ENCODE measurements at regions not wholly inside any gene's neighbourhood (a gene's known extent, or its start where the extent isn't known, plus 50 kb on each side); places are given as distances from the start of the nearest gene placed in this dataset.

DNA sequence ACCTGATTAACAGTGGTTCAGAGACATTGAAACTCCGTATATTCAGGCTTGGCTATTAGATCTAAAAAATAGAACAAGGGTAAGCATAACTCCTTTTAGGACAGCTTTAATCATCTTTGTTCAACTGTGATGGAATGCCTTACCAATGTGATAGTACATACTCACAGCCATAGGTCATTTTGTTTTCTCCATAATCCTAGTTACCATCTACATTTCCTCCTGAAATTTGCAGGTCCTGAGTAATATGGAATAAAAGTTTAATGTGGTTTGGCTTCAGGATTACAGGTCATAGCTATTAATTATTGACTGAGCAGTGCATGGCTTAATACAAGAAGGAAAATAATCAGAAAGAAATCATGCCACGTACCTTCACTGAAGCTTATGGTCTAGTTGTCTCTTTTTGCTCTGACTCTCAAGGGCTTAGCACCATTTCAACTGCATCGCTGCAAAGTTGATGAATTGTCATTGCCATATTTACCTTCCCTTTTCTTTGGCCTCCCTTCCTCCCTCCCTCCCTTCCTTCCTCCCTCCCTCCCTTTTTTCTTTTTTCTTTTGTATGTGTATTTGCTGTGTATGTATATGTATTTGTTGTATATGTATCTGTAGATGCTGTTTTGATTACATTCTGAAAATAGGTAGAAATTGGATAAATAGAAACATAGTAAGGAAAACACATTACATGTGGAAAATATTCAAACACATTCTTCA, 250.9 kb upstream of the ZNF608 start:
- in situ Hi-C loops (cut with MboI; ENCODE audit: low sequenced_read_pairs): no loop called here

DNA sequence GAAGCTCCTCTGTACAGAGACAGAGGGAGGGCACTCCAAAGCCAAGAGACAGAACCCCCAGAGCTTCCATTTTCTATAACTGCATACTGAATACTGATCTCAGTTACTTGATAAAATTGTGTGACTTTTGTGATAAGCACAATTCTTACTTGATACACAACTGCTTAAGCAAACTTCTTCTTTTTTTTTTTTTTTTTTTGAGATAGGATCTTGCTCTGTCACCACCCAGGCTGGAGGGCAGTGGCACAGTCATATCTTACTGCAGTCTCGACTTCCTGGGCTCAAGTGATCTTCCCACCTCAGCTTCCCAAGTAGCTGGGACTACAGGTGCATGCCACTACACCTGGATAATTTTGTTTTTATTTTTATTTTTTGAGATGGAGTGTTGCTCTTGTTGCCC, 252.1 kb upstream of the ZNF608 start:
- in situ Hi-C loops (cut with MboI; ENCODE audit: low sequenced_read_pairs): no loop called here

DNA sequence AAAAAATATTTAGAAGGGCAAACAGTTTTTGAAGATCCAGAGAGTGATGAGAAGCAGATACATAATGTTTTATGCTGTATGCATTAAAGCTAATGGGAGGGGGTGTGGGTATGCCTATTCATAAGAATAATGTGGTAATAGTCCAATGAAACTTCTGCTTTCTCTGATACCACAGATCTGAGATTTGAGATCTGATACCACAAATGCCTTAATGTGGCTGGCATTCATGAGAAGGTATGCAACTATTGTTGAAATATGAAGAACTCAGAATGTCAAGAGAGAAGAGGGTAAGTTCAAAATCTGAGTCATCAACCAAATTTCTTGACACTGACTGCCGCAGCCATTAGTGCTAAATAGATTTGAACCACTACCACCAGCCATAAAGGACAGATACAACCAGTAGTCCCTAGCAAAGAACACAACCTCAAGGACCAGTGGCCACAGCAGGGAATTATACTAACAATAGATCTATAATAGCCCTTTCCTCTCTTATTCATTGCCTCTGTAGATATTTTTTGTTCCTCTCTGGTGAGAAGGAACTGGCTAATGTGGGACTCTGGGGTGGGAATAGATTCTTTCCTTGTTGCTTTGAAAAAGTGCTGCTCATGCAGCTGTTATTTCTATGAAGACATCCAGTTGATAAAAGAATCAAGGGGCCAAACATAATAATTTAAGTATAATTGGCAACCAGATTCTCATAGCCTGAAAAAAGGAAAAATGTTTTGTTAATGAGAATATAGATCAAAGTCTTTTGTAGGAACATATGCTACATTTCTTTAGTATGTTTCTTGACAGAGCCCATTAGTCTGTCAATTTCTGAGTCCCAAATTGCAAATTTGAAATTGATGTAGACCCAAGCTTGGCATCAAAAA, 256.5 kb upstream of the ZNF608 start:
- in situ Hi-C loops (cut with MboI; ENCODE audit: low sequenced_read_pairs): no loop called here

DNA sequence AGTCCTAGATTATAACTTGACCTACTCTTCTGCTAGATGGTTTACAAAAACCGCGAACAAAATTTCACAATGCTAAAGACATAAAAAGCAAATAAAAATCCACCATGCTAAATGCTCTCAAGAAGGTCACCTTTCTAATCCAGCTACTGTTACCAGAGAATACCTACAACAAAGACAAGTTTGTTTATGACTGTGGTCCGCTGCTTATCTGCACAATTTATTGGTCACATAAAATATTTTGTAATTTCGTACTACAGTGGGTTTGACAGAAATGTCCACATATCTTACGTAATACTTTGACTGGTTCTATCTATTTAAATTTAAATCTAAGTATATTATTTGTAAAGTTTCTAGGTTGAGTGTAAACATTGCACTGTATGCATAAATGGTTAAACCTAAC, 257.6 kb upstream of the ZNF608 start:
- in situ Hi-C loops (cut with MboI; ENCODE audit: low sequenced_read_pairs): no loop called here

DNA sequence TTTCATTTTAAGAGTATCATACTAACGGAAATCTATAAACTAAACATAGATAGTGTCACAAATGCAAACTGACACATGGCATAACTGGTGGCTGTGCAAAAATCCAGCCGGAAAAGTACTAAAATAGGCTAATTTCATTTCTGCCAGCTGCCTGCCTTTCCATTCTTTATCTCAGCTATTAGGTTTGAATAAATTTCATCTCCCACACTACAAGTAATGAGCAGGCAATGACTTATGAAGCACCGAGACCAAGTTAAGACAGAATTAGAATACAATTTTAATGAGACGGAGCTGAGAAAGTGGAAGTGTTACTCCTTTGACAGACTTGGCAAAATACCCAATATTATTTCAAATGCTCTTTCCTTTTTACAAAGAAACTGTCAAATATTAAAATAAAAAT, 258.8 kb upstream of the ZNF608 start:
- in situ Hi-C loops (cut with MboI; ENCODE audit: low sequenced_read_pairs): no loop called here

DNA sequence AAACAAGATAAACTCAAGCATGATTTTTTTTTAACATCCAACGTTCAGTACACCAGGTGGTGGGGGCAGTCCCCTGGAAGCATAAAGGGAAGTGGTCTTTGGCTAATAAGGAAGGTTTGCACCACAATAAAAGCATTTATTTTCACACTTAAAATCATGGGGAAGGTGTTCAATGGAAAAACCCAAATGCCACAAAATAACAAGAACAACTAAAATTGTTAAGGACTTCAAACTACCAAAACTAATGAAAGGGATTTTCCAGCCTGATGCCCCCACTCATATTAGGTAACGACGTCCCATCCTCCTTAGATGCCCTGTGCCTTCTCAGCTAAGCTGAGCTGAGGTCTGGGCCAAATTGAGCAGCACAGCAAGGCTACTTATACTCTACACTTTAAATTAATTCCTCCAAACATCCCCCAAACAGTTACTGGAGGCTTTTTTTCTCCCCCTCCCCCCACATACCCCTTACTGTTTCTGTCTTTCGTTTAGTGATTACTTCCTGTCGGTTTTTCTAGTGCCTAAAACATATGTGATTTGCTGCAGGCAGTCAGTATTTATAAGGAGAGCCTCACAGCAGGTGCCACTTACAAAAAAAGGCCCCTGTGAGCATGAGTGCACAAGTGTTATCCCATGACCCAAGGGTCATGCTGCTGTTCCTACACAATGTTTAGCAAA, 259.7 kb upstream of the ZNF608 start:
- in situ Hi-C loops (cut with MboI; ENCODE audit: low sequenced_read_pairs): no loop called here

DNA sequence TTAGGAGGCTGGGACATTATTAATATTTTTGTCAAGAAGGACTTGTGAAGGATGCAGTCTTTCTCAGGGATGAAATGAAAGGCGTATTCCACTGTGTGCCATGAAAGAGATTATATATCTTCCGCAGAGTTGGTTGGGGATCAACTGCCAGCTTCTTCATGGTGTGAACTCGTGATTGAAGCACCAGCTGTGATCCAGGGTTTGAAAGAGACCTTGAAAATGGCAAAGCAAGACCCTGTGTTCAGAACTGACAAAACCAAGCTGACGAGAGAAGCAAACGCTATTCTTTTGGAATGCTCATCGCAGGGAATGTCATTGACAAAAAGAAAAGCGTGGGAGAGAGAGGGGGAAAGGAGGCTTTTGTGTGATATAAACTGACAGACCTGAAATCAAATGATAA, 263.9 kb upstream of the ZNF608 start:
- in situ Hi-C loops (cut with MboI; ENCODE audit: low sequenced_read_pairs): no loop called here

DNA sequence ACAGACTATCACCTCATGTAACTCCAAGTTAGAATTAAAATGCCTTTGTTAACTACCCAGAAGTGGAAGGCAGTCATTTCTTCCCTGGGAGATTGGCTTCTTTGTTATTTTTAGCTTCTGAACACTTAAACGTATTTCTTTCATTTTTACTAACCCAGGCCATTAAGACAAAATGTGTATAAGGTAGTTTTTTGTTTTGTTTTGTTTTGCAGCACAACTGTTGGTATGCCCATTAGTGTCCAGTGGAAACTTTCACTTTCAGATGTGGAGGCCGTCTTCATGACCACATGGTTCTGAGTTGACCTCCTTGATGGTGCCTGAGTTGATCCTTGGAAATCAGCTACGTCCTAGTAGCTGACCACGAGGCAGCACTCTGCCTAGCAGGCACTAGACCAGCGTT, 264.6 kb upstream of the ZNF608 start:
- in situ Hi-C loops (cut with MboI; ENCODE audit: low sequenced_read_pairs): no loop called here

DNA sequence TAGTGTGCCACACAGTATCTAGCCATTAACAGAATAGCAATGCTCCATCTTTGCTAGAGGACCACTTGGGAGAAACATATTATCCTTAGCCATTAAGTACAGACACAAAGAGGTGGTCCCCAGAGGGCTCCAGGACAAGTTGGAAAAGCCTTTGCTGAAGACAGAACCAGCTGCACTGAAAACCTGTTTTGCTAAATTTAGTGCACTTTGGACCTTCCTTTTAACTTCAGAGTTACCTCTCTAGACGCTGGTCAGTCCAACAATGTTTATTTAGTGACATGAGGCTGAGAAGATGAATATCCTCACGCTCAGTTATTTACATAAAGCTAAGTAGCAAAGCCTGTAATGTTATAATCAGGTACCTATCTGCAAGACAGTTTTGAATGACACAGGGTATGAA, 265.0 kb upstream of the ZNF608 start:
- in situ Hi-C loops (cut with MboI; ENCODE audit: low sequenced_read_pairs): no loop called here

DNA sequence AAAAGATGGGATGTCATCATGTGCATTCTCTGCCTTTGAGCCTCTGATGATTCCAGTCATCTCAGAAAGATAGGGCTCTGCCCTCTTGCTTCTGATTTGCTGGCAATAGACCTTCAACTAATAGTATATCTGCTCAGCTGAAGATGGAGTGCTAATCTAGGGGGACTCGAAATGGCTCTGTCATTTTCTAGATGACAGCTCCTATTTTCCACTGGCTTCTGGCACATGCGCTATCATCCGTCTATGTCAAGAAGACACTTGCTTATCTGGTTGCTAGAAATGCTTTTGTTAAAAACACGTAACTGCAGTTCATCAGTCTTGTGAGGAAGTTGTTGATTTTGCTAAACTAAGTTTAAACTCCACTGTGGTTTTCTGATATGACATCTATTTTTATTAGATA, 265.5 kb upstream of the ZNF608 start:
- in situ Hi-C loops (cut with MboI; ENCODE audit: low sequenced_read_pairs): no loop called here

DNA sequence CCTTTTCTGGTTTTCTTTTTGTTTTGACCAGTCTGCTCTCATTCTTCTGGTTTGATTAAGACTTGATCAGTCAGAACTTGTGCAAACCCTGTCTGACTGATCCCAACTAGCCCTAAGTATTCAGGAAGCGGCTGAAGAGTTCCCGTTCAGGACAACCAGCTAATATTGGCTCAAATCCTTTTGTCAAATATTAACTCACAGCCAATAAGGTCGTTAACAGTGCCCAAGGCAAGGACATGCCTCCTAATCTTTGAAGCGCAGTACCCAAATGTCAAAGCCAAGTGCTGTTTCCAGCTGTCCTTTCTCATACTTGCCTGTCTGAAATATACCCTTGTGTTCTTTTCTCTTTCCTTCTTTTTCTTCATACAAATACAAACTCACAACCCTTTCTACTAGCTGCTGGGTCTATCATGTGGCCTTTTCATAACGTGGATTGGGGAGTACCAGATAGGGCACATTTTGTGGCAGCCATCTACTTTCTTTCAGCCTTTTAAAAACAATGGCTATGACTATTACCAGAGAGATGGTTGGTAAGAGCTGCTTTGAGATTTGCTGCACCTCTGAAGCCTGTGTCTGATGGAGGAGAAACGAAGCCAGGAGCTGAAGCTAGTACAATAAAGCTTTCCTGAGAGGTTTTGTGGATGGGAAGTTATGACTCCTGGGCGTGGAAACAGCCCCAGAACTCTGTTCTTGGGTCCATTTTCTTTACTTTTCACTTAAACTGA, 266.4 kb upstream of the ZNF608 start:
- in situ Hi-C loops (cut with MboI; ENCODE audit: low sequenced_read_pairs): no loop called here

DNA sequence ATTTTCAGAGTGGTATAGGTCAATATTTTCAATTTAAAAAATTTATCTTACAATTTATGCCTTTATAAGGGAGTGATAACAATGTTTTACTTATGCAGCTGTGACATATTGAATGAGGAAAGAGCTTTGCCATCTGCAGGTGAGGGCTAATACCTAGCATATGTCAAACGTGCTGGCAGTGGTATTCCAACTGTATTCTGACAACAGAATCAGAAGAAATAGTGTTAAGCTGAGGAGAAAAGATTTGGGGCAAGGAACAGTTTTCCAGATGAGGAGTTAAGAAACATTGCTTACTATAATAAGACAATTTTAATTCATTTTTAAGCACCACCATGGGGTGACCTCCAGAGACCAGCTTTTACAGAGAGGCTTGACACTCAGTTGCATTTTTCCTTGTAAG, 267.8 kb upstream of the ZNF608 start:
- in situ Hi-C loops (cut with MboI; ENCODE audit: low sequenced_read_pairs): no loop called here

DNA sequence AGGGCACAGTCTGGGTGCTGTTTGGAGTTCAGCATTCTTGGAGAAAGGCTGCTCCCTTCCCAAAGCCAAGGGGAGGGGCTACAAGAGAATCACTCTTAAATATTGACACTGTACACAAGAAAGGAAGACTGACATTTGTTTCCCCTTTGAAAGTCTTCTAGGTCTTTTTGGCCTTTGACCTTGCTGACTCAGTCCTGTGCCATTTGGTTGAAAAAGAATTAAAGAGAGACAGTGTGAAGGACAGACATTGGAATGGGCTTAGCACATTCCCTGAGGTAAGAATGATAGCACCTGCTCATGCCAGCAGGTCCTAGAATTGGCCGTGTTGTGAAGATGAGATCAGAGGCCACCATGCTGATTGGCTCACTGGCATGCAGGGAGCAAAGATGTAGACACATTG, 271.4 kb upstream of the ZNF608 start:
- in situ Hi-C loops (cut with MboI; ENCODE audit: low sequenced_read_pairs): no loop called here

DNA sequence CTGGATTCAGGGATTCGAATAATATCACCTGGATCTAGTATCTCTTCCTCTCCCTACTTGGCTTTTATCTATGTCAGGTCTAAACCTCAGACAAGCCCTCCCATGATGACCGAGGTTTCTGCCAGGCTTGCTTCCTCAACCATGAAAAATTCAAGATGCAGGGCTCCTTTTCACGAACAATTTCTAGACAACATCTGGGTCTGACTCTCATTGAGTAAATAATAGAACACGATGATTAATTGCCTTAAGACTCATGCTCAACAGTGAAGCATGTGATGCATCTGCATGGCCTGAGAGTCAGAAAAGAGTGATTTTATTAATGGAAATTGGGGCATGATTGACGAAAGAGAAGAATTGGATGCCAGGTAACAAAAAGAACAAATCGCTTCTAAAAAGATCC, 277.2 kb upstream of the ZNF608 start:
- in situ Hi-C loops (cut with MboI; ENCODE audit: low sequenced_read_pairs): no loop called here

DNA sequence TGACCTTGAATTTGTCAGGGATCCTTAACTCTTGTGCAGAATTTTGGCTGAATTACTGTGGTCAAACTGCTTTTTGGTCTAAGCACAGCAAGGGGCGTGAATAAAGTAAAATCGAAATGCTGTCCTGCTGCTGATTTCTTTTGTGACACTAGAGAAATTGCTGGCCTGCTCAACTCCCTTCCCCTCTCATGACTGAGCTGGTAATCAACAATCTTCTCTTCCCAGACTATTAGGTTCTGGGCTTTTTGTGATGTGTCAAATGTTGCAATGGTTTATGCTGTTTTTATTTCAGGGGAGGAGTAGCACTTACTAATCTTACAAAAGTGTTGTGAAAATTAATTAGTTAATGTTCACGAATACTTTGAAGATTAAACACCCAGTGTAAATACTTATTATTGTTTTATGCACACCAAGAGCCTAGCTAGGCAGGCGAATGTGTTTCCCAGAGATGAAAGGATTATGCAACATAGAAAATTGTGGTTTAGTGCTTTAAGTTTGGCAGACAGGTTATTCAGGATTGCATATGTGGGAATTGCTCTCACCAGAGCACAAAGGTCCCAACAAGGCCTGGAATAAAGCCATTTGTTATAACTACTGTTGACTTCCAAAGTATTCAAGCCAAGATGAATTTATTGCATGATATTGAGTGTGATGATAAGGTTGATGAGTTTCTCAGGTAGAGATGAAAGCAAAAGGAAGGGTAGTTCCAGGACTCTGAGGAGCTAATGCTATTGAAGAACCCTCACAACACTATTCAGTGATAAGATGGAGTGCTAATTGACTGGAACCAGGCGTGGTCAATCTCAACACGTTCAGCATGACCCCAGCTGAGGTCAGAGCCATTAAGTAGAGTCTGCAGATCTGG, 280.7 kb upstream of the ZNF608 start:
- in situ Hi-C loops (cut with MboI; ENCODE audit: low sequenced_read_pairs): no loop called here

DNA sequence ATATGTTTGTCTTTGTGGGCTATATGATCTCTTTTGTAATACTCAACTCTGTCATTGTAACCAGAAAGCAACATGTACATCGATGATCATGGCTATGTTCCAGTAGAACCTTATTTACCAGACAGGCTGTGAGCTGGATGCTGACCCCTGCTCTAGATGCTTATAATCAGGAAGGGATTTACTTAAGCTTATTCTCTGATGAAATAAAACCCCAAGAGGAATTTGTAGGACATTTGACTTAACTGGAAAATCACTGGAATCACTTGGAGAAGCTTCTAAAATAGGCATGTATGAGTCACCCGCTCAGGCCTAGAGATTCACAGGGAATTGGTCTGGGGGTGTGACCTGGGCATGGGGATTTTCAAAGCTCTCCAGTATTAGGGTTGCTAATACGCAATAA, 285.8 kb upstream of the ZNF608 start:
- in situ Hi-C loops (cut with MboI; ENCODE audit: low sequenced_read_pairs): no loop called here

DNA sequence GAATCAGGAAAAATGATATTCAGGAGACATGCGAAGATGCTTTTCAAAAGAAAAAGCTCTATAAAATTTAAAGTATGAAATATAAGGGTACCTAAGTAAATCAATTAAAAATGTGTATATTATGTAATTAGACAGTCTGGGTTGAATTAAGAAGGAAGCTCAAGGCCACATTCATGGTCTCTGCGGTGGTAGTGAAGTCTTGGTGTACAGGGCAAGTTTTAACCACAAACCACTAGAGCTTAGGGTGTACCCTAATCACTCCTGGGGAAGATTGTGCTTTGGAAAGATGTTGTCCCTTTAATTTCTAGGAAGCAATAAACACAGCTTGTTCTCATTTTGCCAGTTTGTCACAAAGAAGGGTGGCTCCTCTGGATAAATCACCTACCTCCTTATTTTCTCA, 287.2 kb upstream of the ZNF608 start:
- in situ Hi-C loops (cut with MboI; ENCODE audit: low sequenced_read_pairs): no loop called here

DNA sequence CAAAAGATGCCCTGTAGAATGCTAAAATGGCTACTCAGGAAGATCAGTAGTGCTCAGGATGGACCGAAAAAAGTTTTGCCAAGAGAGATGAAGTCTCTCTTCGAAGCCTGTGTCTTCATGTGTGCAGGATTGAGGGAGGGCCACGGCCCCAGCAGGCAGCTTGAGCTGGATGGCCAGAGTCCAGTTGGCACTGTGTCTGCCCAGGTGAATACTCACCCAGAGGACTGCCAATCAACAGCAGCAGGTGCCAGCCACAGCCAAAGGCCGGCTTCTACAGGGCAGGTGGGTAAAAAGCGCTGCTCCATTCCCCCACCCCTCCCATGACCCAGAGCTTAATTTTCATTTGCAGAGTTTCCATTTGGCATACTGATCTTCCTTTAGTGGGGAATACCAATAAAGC, 287.9 kb upstream of the ZNF608 start:
- in situ Hi-C loops (cut with MboI; ENCODE audit: low sequenced_read_pairs): no loop called here

DNA sequence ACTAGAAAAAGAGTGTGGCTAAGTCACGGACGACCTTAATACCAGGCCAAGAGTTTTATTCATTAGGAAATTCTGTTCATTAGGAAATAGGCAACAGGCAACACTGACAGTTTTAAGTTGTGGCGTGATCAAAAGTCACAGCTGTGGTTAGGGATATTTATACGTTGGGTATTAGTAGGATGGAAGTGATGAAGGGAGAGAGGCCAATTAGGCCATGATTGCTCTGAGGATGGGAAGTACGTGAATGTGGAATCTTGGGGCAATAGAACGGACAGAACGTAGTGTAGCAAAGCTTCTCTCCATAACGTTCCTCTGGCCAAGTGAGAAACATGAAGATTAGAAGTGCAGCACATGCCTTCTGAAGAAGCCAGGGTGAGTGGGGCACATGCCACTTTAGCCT, 290.1 kb upstream of the ZNF608 start:
- in situ Hi-C loops (cut with MboI; ENCODE audit: low sequenced_read_pairs): no loop called here

DNA sequence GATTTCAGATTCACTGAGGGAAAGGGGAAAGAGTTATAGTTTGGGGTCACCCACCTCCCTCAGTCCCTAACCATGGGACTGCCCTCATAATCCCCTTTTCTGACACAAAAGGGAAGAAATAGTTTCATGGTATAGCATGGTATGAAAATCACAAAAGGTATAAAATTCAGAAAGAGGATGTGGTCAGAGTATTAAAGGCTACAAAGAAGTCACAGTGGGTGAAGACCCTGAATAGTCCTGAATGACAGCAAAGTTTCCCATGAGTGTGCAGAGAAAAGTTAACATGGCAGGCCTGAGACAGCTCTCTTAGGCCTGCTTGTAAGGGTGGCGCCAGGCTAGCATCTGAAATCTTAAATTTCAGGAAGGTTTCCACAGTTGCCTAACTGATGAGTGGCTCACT, 290.6 kb upstream of the ZNF608 start:
- in situ Hi-C loops (cut with MboI; ENCODE audit: low sequenced_read_pairs): no loop called here
